GM12878 (cell line): ENCODE measurements at regions not wholly inside any gene's neighbourhood (a gene's known extent, or its start where the extent isn't known, plus 50 kb on each side); places are given as distances from the start of the nearest gene placed in this dataset.

Experiments used
- ATAC-seq: fragments of 200-7000 bp; cut with Tn5 transposase; 3 replicates; pipeline ENCODE4 v1.9.1; 2020; ENCODE audit warnings: mild to moderate bottlenecking, moderate library complexity
- BruUV-seq: library from RNA; stranded (reverse); fragments of 400-500 nt; replicated peaks from 2 replicates; lab custom pipeline; 2021; lab: Mats Ljungman, UMichigan
- CTCF ChIA-PET: fragments of 300-600 bp; sonication (Branson Sonifier 250); formaldehyde crosslinking; extraction: SDS; loops from one replicate; lab custom pipeline; 2021; ENCODE audit warnings: inconsistent platforms; lab: Yijun Ruan, JAX
- POLR2A ChIA-PET: fragments of 350-600 bp; formaldehyde crosslinking; extraction: SDS; loops from one replicate; lab custom pipeline; 2021; ENCODE audit warnings: inconsistent platforms; lab: Charles Lee
- RAD21 ChIA-PET: fragments of 300-600 bp; sonication (Branson Sonifier 250); formaldehyde crosslinking; loops from one replicate; lab custom pipeline; 2023; ENCODE audit warnings: antibody characterized with exemption; ENCODE audit not compliant: unreplicated experiment; lab: Charles Lee
- SMC1A ChIA-PET: fragments of 300-600 bp; sonication (Branson Sonifier 250); formaldehyde crosslinking; loops from one replicate; lab custom pipeline; 2023; ENCODE audit not compliant: unreplicated experiment, uncharacterized antibody; lab: Charles Lee
- DNase-seq: peaks from one replicate; pipeline ENCODE4 v3.0.0-alpha.2; 2011; ENCODE audit warnings: low read depth, low spot score
- FAIRE-seq: peaks from 3 replicates; lab custom pipeline; 2011; peaks lifted over from hg19 to GRCh38; lab: Jason Lieb, UNC
- H2AFZ ChIP-seq: 2 replicates; pipeline ENCODE4 v1.6.0; 2011; ENCODE audit warnings: low read depth, low read length, control low read depth; ENCODE audit not compliant: control insufficient read depth
- H3K27ac ChIP-seq: 2 replicates; pipeline ENCODE4 v1.5.1; 2011; ENCODE audit warnings: control low read depth; ENCODE audit not compliant: control insufficient read depth, insufficient read depth
- H3K27me3 ChIP-seq, 2 experiments: replicated peaks in 1 of 2; 2 replicates each; pipeline versions ENCODE4 v1.6.0 to v1.6.1; 2011; ENCODE audit warnings: low read length in 1 of 2; ENCODE audit not compliant: control insufficient read depth in 2 of 2, insufficient read depth in 2 of 2
- H3K36me3 ChIP-seq, 2 experiments: 2 replicates each; pipeline ENCODE4 v1.5.1; 2011; ENCODE audit warnings: low read length in 1 of 2; ENCODE audit not compliant: control insufficient read depth in 2 of 2, insufficient read depth in 2 of 2
- H3K4me1 ChIP-seq: 2 replicates; pipeline ENCODE4 v1.6.1; 2011; ENCODE audit warnings: mild to moderate bottlenecking, low read length, moderate library complexity, mixed read lengths; ENCODE audit not compliant: control insufficient read depth, insufficient read depth
- H3K4me2 ChIP-seq: 2 replicates; pipeline ENCODE4 v1.6.0; 2011; ENCODE audit warnings: control low read depth; ENCODE audit not compliant: control insufficient read depth, insufficient read depth
- H3K4me3 ChIP-seq: fragments of 200-600 bp; sonication (generic); 2 replicates; pipeline ENCODE4 v1.5.1; 2016
- H3K79me2 ChIP-seq: 2 replicates; pipeline ENCODE4 v1.6.0; 2011; ENCODE audit warnings: low read length; ENCODE audit not compliant: control insufficient read depth, insufficient read depth
- H3K9ac ChIP-seq: 2 replicates; pipeline ENCODE4 v1.8.0; 2011; ENCODE audit warnings: low read length, control low read depth, mixed read lengths; ENCODE audit not compliant: control insufficient read depth, insufficient read depth
- H3K9me3 ChIP-seq: replicated peaks from 3 replicates; pipeline ENCODE4 v1.5.1; 2011; ENCODE audit warnings: mild to moderate bottlenecking, low read length; ENCODE audit not compliant: control insufficient read depth, insufficient read depth
- H4K20me1 ChIP-seq: 2 replicates; pipeline ENCODE4 v1.6.0; 2011; ENCODE audit not compliant: control insufficient read depth, insufficient read depth
- EGR1 ChIP-seq, 2 experiments: IDR thresholded peaks; 1 replicate in 1 of 2; 2 replicates in 1 of 2; pipeline ENCODE4 v1.6.1; 2011 to 2012; ENCODE audit warnings: low read depth in 2 of 2, low read length in 2 of 2, borderline replicate concordance in 1 of 2, mild to moderate bottlenecking in 1 of 2, moderate library complexity in 1 of 2
- HDAC6 ChIP-seq: fragments of 200-600 bp; sonication (generic); IDR thresholded peaks from one replicate; pipeline ENCODE4 v1.8.0; 2017; ENCODE audit warnings: antibody characterized with exemption; ENCODE audit not compliant: unreplicated experiment
- IRF4 ChIP-seq: IDR thresholded peaks from 2 replicates; pipeline ENCODE4 v1.6.1; 2011; ENCODE audit warnings: low read depth, low read length
- MLLT1 ChIP-seq: fragments of 450-650 bp; IDR thresholded peaks from 2 replicates; pipeline ENCODE4 v1.6.1; 2016; ENCODE audit warnings: mild to moderate bottlenecking
- RAD21 ChIP-seq: IDR thresholded peaks from 2 replicates; pipeline ENCODE4 v1.6.1; 2011; ENCODE audit warnings: mild to moderate bottlenecking, low read depth, low read length, moderate library complexity; ENCODE audit not compliant: insufficient read depth
- RB1 ChIP-seq: fragments of 450-650 bp; formaldehyde crosslinking; IDR thresholded peaks from 2 replicates; pipeline ENCODE4 v1.6.1; 2017; ENCODE audit warnings: mild to moderate bottlenecking, borderline replicate concordance
- SRF ChIP-seq, 2 experiments: IDR thresholded peaks; 2 replicates each; pipeline ENCODE4 v1.6.1; 2011; ENCODE audit warnings: low read depth in 2 of 2, low read length in 2 of 2, mild to moderate bottlenecking in 1 of 2, moderate library complexity in 1 of 2
- ZBTB4 ChIP-seq: fragments of 450-650 bp; formaldehyde crosslinking; IDR thresholded peaks from 2 replicates; pipeline ENCODE4 v1.4.0; 2022; ENCODE audit warnings: mild to moderate bottlenecking, moderate library complexity
- WGBS: methylation state at CpG from one replicate; pipeline ENCODE4 v1.1.6; 2016; ENCODE audit warnings: low lambda C conversion rate; ENCODE audit not compliant: insufficient replicate concordance, insufficient coverage; ENCODE audit errors: missing lambda C conversion rate; 5-methylcytosine and 5-hydroxymethylcytosine counted together
- in situ Hi-C: fragments of 300-500 bp; cut with MboI; formaldehyde crosslinking; loops from 9 replicates; pipeline ENCODE4 v1.14.3; 2018; ENCODE audit warnings: mixed read lengths
- intact Hi-C: fragments of 100-400 bp; cut with micrococcal nuclease; formaldehyde crosslinking; loops from one replicate; pipeline ENCODE4 v1.14.2; 2022; ENCODE audit not compliant: unreplicated experiment

- 15% methylated on average over 3 of the region's 3 CpGs for WGBS
- no peak overlapping the region for H3K9ac ChIP-seq
- no peak overlapping the region for H3K4me2 ChIP-seq
- POLR2A ChIA-PET: no interaction called here
- H3K4me3 ChIP-seq: no peak overlapping the region
- intact Hi-C loops (no loop called here), in situ Hi-C loops (no loop called here)
- SMC1A ChIA-PET: no interaction called here
- H3K9me3 ChIP-seq: no peaks in the 10 kb centered on the region
- no peak for FAIRE-seq
- no TSS peak for BruUV-seq
- no peaks in the 10 kb centered on the region for H3K4me1 ChIP-seq
- no peak for DNase-seq
- RAD21 ChIA-PET: no interaction called here
- no peaks in the 10 kb centered on the region for H3K79me2 ChIP-seq
- H2AFZ ChIP-seq: no peak overlapping the region
- no peaks in the 10 kb centered on the region for H4K20me1 ChIP-seq
- no peak overlapping the region for H3K27ac ChIP-seq
- ATAC-seq: no peak
- no peaks in the 10 kb centered on the region for H3K36me3 ChIP-seq
- no peaks in the 10 kb centered on the region for H3K27me3 ChIP-seq
- no peak for TF ChIP-seq ZBTB4 (CRISPR knock-in tag)
- TF ChIP-seq, all 136 proteins: peak for 0
- CTCF ChIA-PET: interaction anchor here (0.5 kb wide), 1 partner anchor 369 kb away, joined by 3 read pairs; no protein-coding TSS in a partner anchor
These were observed 1204.5 kb upstream of the SLC10A2 start for GRCh38 chr13:104270731-104271130.

GRCh38 chr13:104267206-104267811 lies 1201.1 kb upstream of the SLC10A2 start:
- ChIA-PET CTCF (no interaction called here), POLR2A (no interaction called here), SMC1A (interaction anchor here (1.4 kb wide), 1 partner anchor 14 kb away, joined by 3 read pairs; no protein-coding TSS in a partner anchor), RAD21 (no interaction called here)
- no peaks in the 10 kb centered on the region for H3K4me1 ChIP-seq
- no peak overlapping the region for H3K27ac ChIP-seq
- H3K9me3 ChIP-seq: no peaks in the 10 kb centered on the region
- intact Hi-C loops: no loop called here
- in situ Hi-C loops: no loop called here
- no peaks in the 10 kb centered on the region for H3K27me3 ChIP-seq
- H3K36me3 ChIP-seq: no peaks in the 10 kb centered on the region
- no peaks in the 10 kb centered on the region for H3K79me2 ChIP-seq
- H3K4me3 ChIP-seq: no peak overlapping the region
- no TSS peak for BruUV-seq
- H3K4me2 ChIP-seq: no peak overlapping the region
- WGBS: 22% methylated on average over 6 of the region's 6 CpGs
- H3K9ac ChIP-seq: no peak overlapping the region
- no peak for ATAC-seq
- no peak for DNase-seq
- no peak for FAIRE-seq
- no peaks in the 10 kb centered on the region for H4K20me1 ChIP-seq
- H2AFZ ChIP-seq: no peak overlapping the region
- no peak for TF ChIP-seq HDAC6
- TF ChIP-seq SRF (IDR thresholded peaks at IDR 0.05; ENCODE audit: low read depth in 2 of 2, low read length in 2 of 2): no peak
- no peak for TF ChIP-seq MLLT1
- no peak for TF ChIP-seq EGR1 (IDR thresholded peaks at IDR 0.05; ENCODE audit: borderline replicate concordance in 1 of 2, low read depth in 2 of 2, low read length in 2 of 2)
- TF ChIP-seq IRF4: no peak
- no peak for TF ChIP-seq RB1
- no peak for TF ChIP-seq RAD21
